Activated CD4-positive, alpha-beta T cell treated with anti-CD3 and anti-CD28 coated beads, Interleukin-2, amount 50 U/mL, for 24 hours (primary cell): ENCODE measurements at regions not wholly inside any gene's neighbourhood (a gene's known extent, or its start where the extent isn't known, plus 50 kb on each side); places are given as distances from the start of the nearest gene placed in this dataset.

Experiments used
- DNase-seq, 2 donors: peaks; one replicate each; pipeline ENCODE4 v3.0.0-alpha.2; 2020; ENCODE audit warnings: low read depth in 1 of 2, low spot score in 1 of 2

GRCh38 chr1:58908561-58909560 is 125.0 kb upstream of the JUN start:
- no peak for DNase-seq

- no peak for DNase-seq
These were observed 126.3 kb upstream of the JUN start for GRCh38 chr1:58909914-58910681.

GRCh38 chr1:58911841-58912499 is 128.1 kb upstream of the JUN start:
- DNase-seq: no peak

- no peak for DNase-seq
These were observed 131.1 kb upstream of the JUN start for GRCh38 chr1:58914925-58915324.

GRCh38 chr1:58917436-58917835 is 133.6 kb upstream of the JUN start:
- no peak for DNase-seq

GRCh38 chr1:58919226-58919958 is 135.5 kb upstream of the JUN start:
- DNase-seq: no peak

- DNase-seq: no peak
These were observed 136.1 kb upstream of the JUN start for GRCh38 chr1:58919959-58920321.

- DNase-seq: no peak
These were observed 137.5 kb upstream of the JUN start for GRCh38 chr1:58921342-58921741.

GRCh38 chr1:58921751-58922150 is 137.9 kb upstream of the JUN start:
- no peak for DNase-seq

- DNase-seq: no peak
These were observed 138.6 kb upstream of the JUN start for GRCh38 chr1:58922302-58923089.

GRCh38 chr1:58923090-58923470 is 139.2 kb upstream of the JUN start:
- no peak for DNase-seq

GRCh38 chr1:58924016-58924565 is 140.2 kb upstream of the JUN start:
- DNase-seq: no peak

- no peak for DNase-seq
These were observed 141.0 kb upstream of the JUN start for GRCh38 chr1:58924821-58925220.

- DNase-seq: no peak
These were observed 141.4 kb upstream of the JUN start for GRCh38 chr1:58925247-58925646.

GRCh38 chr1:58926152-58926551 is 142.3 kb upstream of the JUN start:
- no peak for DNase-seq

GRCh38 chr1:58927041-58927721 is 143.3 kb upstream of the JUN start:
- no peak for DNase-seq

GRCh38 chr1:58927722-58928085 is 143.9 kb upstream of the JUN start:
- DNase-seq: no peak

GRCh38 chr1:58928514-58928913 is 144.7 kb upstream of the JUN start:
- DNase-seq: no peak

- peak in 1 of 2 donors; percentile 49 for DNase-seq
These were observed 146.0 kb upstream of the JUN start for GRCh38 chr1:58929671-58930325.
